ENCODE measurements at regions not wholly inside any gene's neighbourhood (a gene's known extent, or its start where the extent isn't known, plus 50 kb on each side); places are given as distances from the start of the nearest gene placed in this dataset.
"Not testable (repeated sequence)": the region's sequence is repeated elsewhere in the genome, so short reads cannot be mapped to it uniquely, and the experiment has no call there.

DNA sequence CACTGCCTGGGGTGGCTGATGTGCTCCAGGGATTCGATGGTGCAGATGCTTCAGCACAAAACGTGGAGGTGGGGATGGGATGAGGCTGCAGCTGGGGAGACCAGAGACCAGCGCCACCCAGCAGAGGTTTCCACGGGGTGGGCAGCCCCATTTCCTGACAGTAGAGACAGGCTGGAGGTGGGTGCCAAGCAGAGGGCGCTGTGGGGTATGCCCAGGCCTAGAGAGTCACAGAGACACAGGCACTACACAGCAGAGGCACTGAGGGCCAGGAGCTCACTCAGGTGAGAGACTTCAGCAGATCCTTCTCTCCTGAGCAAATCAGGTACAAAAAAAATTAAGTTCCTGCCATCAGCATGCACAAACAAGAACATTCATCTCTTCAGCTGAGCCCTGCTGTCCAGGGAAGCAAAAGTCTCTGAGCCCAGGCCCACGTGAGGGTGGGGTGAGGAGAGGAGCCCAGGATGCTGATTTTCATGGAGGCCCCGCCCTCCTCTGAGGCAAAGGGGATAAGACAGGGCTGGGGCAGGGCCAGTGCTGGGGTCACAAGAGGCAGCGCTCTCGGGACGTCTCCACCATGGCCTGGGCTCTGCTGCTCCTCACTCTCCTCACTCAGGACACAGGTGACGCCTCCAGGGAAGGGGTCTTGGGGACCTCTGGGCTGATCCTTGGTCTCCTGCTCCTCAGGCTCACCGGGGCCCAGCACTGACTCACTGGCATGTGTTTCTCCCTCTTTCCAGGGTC is 53.1 kb downstream of the GGTLC2 start:
- no peak for DNase-seq (ENCODE audit: low spot score)

DNA sequence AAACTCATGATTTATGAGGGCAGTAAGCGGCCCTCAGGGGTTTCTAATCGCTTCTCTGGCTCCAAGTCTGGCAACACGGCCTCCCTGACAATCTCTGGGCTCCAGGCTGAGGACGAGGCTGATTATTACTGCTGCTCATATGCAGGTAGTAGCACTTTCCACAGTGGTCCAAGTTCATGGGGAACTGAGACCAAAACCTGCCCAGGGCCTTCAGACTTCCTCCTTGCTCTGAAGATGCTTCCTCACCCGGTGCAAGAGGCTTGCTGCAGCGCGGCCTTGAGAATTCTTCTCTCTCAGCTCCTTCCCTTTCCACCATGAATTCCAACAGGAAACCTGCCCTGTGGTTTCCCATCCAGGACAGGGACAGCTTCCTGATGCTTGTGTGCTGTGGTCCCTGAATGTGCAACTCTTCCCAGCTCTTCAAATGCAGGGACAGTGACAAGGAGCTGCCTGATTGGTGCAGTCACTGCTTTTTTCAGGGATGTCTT is 53.9 kb downstream of the GGTLC2 start:
- no peak for DNase-seq (ENCODE audit: low spot score)

DNA sequence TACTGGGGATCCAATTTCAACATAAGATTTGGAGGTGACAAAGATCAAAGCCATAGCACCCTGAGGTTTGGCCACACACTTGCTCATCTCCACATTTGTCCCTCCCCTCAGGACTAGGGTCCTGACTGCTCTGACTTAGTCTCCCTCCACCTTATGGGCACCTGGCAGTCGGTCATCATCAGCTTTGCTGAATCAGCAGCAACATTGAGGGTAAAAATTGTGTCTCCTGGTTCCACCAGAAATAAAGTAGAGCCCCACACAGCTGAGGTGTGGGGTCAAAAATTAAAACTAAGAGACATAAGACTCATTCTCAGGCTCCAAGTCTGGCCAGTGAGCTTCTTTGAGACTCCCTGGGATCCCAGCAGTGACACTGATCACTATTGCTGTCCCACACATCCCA is 56.2 kb downstream of the GGTLC2 start:
- no peak for DNase-seq (ENCODE audit: low spot score)

DNA sequence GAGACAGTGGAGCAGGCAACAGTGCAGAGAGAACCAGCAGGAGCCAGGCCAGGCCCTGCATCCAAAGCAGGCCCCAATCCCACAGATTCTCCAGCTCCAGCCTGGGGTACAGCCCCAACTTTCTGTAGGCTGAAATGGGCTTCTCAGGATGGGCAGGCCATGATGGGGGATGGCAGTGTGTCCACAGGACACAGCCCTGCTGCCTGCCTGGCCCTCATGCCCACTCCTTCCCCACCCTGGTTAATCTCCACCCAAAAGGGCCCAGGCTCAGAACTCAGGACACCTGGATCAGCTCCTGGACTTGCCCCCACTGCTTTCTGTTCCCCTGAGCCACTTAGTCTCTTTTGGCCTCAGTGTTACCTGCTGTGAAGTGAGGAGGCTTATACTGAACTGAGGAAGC is 57.1 kb downstream of the GGTLC2 start:
- not testable (repeated sequence) for DNase-seq (ENCODE audit: low spot score)

DNA sequence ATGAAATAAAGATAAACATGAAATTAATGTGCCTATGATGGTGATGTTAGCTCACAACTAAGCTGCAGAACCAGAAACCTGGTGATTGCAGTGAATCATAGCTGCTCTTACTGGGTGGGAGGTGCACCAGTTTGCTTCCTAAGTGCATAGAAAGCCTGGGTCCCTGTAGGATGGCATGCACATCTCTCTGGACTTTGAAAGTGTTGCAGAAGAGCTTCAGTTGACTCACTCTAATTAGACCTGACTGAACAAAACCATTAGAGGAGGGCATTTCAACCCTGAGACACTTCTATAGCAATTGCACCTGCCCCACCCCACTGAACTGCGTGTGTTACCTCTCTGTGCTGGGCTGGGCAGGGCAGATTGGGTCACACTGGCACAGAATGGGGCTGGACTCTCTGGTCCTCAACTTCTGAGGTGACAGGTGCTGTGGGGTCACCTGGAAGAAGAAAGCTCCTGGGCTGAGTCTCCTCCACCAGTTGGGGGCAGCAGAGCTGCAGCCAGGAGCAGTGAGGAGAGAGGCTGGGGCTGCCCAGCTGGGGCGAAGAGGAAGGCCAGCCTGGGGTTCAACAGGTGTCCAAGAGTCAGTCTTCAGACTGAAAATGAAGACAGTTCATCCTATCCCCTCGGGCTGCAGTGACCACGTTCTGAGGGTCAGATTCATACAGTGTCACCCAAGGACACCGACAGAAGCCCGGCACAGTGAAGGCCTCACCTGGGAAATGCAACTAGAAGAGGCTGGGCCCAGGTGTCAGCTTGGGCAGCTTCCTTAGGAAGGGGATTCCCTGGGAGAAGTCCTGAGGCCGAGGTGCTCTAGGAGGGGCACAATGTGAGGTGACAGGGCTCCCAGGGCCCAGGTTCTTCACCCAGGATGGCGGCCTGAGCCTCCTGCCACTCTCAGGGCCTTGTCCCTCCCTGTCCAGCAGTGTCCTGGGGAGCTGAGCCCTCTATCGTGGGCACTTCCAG is 58.1 kb downstream of the GGTLC2 start:
- DNase-seq (ENCODE audit: low spot score) = peak; percentile 4

DNA sequence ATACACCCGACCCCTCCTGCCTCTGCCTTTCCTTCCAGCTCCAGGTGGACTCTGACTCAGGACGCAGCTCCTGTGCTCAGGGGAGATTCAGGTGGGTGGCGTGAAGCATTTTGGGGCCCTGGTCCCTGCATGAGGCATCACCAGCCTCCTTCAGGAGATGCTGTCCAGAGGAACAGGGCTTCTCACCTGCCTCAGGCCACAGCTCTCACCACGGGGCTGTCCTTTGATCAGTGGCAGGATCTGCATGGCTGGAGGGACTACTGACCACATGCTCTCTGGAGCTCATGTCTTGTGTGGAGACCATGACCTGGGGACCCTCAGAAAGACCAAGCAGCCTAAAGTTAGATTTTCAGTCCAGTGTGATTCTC is 58.8 kb downstream of the GGTLC2 start:
- no peak for DNase-seq (ENCODE audit: low spot score)

DNA sequence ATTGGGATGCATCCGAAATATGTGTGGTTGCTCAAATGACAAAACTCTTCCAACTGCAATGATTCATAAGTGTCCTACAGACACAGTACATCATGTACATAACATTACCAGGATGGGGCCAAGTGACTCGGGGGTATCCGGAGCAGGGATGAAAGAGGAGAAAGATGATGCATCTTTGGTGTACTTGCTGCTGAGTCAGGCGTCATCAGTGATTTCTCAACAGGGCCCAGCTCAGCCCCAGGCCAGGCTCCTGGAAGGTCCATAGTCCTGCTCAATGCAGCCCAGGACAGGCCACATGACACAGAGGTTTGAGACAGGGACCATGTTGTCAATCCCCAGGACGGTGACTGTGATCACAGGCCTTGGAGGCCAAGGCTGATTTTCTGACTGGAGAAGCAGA is 59.3 kb downstream of the GGTLC2 start:
- DNase-seq (ENCODE audit: low spot score) = peak; percentile 3

DNA sequence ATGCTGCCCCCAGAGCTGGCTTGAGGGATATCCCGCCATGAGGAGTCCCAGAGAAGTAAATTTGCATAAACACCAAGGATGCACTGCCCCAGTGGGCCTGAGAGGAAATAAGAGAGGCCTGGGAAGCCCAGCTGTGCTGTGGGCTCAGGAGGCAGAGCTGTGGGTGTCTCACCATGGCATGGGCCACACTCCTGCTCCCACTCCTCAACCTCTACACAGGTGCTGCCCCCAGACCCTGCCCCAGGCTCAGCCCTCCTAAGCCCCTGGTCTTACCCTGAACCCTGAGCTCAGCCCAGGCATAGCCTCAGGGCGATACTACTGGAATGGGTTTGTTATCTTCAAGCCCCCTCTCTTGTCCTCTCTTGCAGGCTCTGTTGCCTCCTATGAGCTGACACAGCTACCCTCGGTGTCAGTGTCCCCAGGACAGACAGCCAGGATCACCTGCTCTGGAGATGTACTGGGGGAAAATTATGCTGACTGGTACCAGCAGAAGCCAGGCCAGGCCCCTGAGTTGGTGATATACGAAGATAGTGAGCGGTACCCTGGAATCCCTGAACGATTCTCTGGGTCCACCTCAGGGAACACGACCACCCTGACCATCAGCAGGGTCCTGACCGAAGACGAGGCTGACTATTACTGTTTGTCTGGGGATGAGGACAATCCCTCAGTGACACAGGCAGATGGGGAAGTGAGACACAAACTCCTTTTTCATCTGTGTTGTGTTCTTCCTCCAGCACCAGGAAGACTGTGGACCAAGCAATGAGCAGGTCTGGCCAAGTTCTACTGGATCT is 59.9 kb downstream of the GGTLC2 start:
- DNase-seq (ENCODE audit: low spot score) = no peak

DNA sequence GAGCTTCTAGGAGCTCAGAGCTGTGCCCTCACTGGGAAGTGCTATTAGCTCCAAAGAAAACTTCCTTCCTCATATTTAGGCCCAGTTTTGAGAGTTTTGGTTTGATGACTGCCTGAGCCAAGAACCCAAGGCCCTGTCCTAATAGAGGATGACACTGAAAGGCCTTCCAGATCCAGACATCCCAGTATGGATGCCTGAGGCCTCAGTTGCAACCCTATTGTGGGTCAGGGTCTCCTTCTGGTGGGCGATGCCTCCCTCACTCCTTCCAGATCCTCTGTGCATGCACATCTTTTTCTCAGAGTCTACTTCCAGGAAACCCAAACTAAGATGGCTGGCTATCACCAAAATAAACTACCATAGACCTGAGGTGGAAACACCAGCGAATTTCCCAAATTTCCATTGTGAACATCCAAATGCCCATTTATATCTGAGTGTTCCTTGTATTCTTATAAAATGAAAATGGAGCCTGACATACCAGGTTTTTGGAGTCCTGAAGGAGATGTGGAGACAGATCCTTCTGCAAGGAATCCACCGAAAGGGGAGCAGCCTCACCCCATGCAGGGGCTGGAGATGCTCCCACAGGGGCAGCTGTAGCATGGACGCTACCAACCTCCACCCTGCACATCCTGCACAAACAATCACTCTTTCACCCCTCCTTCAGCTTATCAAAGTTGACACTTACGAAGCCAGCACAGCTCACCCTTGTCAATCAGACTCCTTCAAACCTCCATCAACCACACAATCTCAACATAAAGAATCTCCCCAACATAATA is 61.1 kb downstream of the GGTLC2 start:
- DNase-seq (ENCODE audit: low spot score) = no peak

DNA sequence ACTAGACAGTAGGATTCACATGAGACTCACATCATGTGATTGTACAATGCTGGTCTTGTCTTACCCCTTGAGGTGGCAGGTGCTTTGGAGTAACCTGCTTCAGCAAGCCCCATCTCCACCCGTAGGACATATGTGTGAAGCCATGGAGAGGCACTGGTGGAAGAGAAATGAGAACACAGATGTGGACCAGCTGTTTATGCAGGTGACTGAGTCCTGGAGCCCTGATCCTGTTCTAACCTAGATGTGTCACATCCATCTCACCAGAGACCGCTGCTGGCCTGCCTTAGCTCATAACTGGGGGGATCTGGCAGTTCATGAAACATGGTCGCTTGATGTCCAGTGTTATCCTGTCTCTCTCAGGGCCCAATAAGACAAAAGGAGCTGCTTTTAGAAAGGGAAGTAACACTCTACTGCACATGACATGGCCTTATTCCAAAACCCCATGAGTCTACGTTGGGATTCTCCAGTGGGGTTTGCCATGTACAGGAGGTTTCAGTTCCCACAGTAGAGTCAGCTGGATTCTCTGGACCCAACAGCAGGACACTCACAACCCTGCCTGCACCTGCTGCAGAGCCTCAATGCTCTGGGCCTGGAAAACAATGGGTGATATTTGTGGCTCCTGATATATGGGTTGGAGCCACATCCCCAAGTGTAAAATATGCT is 62.0 kb downstream of the GGTLC2 start:
- DNase-seq (ENCODE audit: low spot score) = no peak

DNA sequence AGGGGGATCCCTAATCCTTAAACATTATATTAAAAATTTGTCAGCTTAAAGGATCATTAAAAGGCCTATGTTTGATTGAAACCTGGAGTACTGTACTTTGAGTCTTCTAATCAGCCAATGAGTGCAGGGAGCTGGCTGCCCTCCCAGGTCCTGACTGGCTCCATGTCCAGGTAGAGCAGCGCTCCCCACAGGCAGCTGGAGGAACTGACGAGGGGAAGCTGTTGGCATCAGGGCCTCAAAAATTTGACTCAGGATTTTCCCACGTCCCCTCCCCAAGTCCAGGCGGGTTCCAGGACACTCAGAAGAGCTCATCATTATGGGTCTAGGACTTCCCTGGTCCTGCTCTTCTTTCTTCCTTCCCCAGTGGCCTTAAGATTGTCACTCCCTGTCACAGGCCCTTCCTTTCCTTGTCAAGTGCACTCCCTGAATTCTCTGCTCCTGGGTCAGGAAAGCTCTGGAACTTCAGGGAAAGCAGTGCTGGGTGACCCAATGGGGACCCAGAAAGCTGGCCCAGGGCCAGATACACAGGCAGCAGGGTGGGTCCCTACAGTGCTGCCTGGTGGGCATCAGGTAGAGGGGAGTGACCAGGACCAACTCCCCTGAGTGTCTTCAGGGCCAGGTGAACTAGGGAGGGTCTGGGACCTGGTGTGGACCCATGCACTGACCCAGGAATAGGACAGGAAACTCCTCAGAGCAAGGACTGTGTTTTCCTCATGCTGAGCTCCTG is 65.5 kb downstream of the GGTLC2 start:
- DNase-seq (ENCODE audit: low spot score) = no peak

DNA sequence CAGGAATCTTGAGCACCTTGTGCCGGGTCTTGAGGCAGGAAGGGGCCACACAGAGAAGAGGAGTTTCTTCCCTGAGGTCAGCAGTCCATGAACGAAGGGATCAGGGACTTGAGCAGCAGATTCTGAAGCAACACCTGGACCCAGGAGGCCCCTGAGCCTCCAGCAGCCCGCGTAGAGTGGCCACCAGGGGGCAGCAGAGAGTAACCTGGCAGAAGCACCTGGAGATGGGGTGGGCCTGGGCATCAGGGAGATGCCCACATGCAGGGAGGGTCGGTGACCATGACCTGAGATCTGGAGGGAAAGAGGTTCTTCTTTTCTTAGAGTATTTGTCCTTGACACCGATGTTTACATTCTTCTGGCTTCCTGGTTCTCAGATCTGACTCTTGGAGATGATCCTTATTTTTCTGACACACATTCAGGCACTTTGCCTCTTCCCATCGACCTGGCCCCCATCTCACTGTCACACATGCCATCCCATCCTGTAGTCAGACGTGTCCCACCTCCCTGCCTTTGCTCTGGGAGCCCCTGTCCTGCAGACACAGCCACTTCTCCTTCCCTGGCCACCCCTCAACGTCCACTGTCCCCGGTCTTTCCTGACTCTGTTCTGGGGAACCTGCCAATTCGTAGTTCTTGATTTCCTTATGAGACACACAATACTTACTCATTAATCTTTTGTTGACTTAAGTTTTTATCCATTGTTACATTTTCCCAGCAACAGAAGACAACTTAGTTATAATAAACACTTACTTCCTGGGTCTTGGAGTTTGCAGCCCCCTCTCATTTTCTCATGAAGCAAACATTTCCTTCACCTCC is 66.5 kb downstream of the GGTLC2 start:
- peak; percentile 69 for DNase-seq (ENCODE audit: low spot score)

DNA sequence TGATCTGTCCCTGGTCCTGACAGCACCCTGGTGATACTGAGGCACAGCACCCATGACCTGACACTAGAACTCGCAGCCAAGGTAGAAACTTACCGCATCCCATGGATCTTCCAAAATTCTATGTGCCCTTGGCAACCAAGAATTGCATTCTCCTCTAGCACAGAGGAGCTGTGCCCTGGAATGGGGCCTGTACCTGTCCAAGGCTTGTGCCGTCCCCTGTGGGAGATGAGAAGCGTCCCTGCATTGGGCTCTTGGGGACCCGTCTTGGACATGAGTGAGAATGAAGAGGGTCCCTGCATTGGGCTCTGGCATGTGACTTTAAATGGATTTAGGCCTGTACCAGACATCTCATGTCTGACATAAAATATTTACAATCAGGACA is 67.1 kb downstream of the GGTLC2 start:
- no peak for DNase-seq (ENCODE audit: low spot score)

DNA sequence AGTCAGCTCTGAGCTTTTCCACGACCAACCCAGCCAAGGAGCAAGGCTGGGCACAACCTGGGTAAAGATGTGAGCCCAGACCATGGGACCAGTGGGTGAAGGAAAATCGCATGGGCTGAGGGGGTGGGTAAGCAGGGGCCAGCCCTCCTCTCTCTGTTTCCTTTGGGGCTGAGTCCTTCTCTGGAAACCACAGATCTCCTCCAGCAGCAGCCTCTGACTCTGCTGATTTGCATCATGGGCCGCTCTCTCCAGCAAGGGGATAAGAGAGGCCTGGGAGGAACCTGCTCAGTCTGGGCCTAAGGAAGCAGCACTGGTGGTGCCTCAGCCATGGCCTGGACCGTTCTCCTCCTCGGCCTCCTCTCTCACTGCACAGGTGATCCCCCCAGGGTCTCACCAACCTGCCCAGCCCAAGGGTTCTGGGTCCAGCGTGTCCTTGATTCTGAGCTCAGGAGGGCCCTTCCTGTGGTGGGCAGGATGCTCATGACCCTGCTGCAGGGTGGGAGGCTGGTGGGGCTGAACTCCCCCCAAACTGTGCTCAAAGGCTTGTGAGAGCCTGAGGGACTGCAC is 67.8 kb downstream of the GGTLC2 start:
- no peak for DNase-seq (ENCODE audit: low spot score)

DNA sequence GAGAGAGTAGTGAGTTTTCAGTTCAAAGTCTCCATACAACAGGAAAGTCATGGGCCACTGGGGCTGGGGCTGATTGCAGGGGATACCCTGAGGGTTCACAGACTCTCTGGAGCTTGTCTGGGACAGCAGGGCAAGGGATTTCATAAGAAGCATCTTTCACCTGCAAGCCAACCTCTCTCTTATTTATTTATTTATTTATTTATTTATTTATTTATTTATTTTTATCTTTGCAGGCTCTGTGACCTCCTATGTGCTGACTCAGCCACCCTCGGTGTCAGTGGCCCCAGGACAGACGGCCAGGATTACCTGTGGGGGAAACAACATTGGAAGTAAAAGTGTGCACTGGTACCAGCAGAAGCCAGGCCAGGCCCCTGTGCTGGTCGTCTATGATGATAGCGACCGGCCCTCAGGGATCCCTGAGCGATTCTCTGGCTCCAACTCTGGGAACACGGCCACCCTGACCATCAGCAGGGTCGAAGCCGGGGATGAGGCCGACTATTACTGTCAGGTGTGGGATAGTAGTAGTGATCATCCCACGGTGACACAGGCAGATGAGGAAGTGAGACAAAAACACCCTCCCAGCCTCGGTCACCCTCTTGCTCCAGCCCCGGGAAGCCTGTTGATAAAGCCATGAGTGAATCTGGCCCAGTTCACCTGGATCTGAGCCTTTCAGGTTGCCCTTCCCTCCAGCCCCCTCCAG is 68.4 kb downstream of the GGTLC2 start:
- DNase-seq (ENCODE audit: low spot score) = no peak

DNA sequence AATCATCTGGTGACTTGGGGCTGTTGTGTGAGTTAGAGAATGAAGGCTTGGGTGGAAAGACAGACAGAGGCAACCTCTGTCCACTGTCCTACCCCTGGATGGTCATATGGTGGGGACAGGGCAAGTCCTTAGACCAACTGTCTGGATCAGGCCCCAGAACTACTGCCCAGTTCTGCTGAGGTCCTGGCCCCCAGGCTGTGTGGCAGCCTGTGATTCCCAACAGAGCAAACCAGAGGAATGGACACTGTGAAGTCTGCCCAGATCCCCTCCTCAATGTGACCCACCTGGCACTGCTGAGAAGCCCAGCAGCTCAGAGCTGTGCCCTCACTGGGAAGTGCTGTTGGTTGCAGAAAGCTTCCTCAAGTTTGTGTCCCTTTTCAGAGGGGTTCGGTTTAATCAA is 69.0 kb downstream of the GGTLC2 start:
- DNase-seq (ENCODE audit: low spot score) = no peak

DNA sequence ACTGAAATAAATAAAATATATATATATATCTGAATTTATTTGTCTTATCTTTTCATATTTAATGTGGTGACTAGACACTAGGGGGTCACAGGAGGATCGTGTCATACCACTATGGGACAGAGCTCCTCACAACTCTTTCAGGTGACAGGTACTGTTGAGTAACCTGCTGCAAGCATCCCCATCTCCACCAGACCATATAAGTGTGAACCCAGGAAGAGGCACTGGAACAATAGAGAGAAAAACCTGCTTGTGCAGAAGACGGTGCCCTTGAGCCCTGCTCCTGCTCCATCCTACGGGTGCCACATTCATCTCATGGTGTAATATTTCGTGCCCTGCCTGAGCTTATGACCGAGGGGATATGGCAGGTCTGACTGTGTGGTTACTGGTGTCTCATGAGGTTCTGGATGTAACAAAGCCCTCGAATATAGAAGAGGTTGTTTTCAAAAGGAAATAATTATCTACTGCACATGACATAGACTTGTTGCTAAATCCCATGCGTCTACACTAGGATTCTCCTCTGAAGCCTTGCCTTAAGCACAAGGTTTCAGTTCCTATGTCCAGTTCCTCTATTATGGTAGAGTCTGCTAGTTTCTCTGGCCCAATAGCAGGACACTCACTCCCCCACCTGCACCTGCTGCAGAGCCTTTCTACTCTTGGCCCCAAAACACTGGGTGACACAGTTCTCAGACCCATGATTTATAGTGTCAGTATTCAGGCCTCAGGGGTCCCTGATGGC is 70.4 kb downstream of the GGTLC2 start:
- no peak for DNase-seq (ENCODE audit: low spot score)

DNA sequence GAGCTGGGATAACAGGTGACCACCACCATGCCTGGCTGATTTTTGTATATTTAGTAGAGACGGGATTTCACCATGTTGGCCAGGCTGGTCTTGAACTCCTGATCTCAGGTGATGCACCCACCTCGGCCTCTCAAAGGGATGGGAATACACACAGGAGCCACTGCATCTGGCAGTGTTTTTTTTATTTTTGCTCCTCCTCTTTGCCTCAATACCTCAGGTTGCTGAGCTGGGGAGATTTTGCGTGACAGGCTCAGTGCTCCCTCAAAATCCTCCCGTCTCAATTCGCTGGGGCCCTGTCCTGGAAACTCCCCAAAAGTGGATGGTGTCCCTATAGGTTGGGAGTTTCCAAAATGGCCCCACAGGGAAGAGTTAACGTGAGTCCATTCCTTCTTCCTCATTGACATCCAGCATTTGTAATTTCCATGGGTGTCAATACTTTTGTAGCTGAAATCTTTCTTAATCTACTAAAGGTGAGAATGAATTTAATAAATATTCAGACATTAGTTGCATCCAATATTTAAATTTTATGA is 71.8 kb downstream of the GGTLC2 start:
- DNase-seq (ENCODE audit: low spot score) = no peak
